PFSK-1 (cell line): ENCODE measurements at regions not wholly inside any gene's neighbourhood (a gene's known extent, or its start where the extent isn't known, plus 50 kb on each side); places are given as distances from the start of the nearest gene placed in this dataset.

ENCODE experiments used
- POLR2AphosphoS5 ChIP-seq: IDR thresholded peaks from 2 replicates; pipeline ENCODE4 v1.6.1; 2012; ENCODE audit warnings: low read depth, mild to moderate bottlenecking, control low read depth, low read length, moderate library complexity
- SIN3A ChIP-seq: IDR thresholded peaks from 2 replicates; pipeline ENCODE4 v1.6.1; 2012; ENCODE audit warnings: mild to moderate bottlenecking, low read length, moderate library complexity, borderline replicate concordance; ENCODE audit not compliant: insufficient read depth
- TF ChIP-seq, protein P1 (sequence below), 2 experiments: IDR thresholded peaks; 2 replicates each; pipeline versions ENCODE4 v1.6.1 to v1.8.0; 2011 to 2012; ENCODE audit warnings: low read depth in 2 of 2, low read length in 2 of 2, control low read depth in 1 of 2, inconsistent platforms in 1 of 2, mild to moderate bottlenecking in 1 of 2, moderate library complexity in 1 of 2; ENCODE audit not compliant: insufficient read depth in 1 of 2

DNA sequence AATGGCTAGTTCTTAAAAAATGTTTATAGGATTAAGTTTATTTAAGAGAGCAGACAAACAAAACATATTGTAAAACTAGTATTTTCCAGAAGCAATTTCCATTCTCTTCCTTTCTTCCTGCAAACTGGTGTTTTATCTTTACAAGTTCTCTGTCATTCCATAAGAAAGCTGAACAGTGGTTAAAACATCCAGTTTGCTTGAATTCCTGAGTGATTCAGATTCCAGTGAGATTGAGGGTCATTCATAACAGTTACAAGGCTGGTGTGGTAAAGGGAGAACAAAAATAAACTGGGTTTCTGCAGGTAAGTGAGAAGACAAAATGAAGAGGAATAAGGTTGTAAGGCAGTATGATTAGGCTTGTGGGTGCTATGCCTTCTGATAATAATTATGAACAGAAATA, 544.8 kb upstream of the DIPK2B start:
- TF ChIP-seq SIN3A = no peak
- TF ChIP-seq, protein P1, sequence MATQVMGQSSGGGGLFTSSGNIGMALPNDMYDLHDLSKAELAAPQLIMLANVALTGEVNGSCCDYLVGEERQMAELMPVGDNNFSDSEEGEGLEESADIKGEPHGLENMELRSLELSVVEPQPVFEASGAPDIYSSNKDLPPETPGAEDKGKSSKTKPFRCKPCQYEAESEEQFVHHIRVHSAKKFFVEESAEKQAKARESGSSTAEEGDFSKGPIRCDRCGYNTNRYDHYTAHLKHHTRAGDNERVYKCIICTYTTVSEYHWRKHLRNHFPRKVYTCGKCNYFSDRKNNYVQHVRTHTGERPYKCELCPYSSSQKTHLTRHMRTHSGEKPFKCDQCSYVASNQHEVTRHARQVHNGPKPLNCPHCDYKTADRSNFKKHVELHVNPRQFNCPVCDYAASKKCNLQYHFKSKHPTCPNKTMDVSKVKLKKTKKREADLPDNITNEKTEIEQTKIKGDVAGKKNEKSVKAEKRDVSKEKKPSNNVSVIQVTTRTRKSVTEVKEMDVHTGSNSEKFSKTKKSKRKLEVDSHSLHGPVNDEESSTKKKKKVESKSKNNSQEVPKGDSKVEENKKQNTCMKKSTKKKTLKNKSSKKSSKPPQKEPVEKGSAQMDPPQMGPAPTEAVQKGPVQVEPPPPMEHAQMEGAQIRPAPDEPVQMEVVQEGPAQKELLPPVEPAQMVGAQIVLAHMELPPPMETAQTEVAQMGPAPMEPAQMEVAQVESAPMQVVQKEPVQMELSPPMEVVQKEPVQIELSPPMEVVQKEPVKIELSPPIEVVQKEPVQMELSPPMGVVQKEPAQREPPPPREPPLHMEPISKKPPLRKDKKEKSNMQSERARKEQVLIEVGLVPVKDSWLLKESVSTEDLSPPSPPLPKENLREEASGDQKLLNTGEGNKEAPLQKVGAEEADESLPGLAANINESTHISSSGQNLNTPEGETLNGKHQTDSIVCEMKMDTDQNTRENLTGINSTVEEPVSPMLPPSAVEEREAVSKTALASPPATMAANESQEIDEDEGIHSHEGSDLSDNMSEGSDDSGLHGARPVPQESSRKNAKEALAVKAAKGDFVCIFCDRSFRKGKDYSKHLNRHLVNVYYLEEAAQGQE (IDR thresholded peaks at IDR 0.05; ENCODE audit: insufficient read depth in 1 of 2, low read depth in 2 of 2, low read length in 2 of 2) = no peak
- no peak for TF ChIP-seq POLR2AphosphoS5
